Adrenal gland (tissue), 9 donors: ENCODE measurements at regions not wholly inside any gene's neighbourhood (a gene's known extent, or its start where the extent isn't known, plus 50 kb on each side); places are given as distances from the start of the nearest gene placed in this dataset.

Experiments used
- DNase-seq, 7 donors: peaks; one replicate each; pipeline ENCODE4 v3.0.0-alpha.2; 2019 to 2020
- H3K27ac ChIP-seq, 5 donors: fragments of 200-600 bp; sonication (generic) in 4 of 5; 1 replicate in 3 of 5; 2 replicates in 2 of 5; pipeline versions ENCODE4 v1.5.1 to v1.8.0; 2016 to 2020; ENCODE audit warnings: mild to moderate bottlenecking in 1 of 5
- H3K27me3 ChIP-seq: fragments of 200-600 bp; 2 replicates; pipeline ENCODE4 v1.8.0; 2021
- H3K36me3 ChIP-seq, 2 donors: fragments of 200-600 bp; replicated peaks in 1 of 2; 1 replicate in 1 of 2; 2 replicates in 1 of 2; pipeline versions ENCODE4 v1.5.1 to v1.8.0; 2018 to 2022
- H3K4me1 ChIP-seq, 2 donors: fragments of 200-600 bp; replicated peaks in 1 of 2; 1 replicate in 1 of 2; 2 replicates in 1 of 2; pipeline versions ENCODE4 v1.5.1 to v1.8.0; 2018 to 2021
- H3K4me3 ChIP-seq, 4 donors: fragments of 200-600 bp; sonication (generic) in 3 of 4; one replicate each; pipeline ENCODE4 v1.5.1; 2016 to 2018
- H3K9me3 ChIP-seq, 3 donors: fragments of 200-600 bp; sonication (generic) in 1 of 3; replicated peaks in 1 of 3; 1 replicate in 2 of 3; 2 replicates in 1 of 3; pipeline versions ENCODE4 v1.5.1 to v1.8.0; 2016 to 2021
- POLR2A ChIP-seq, 2 donors: fragments of 450-650 bp; IDR thresholded peaks; one replicate each; pipeline ENCODE4 v1.6.1; 2017; ENCODE audit warnings: antibody characterized with exemption in 2 of 2, mild to moderate bottlenecking in 2 of 2, moderate library complexity in 1 of 2
- WGBS, 4 donors: extraction: QIAGEN DNeasy Blood & Tissue Kit in 2 of 4; methylation state at CpG; one replicate each; pipeline versions ENCODE4 v1.1.5 to v1.1.7; 2013 to 2017; 5-methylcytosine and 5-hydroxymethylcytosine counted together
- intact Hi-C, 2 donors: fragments of 100-400 bp; cut with DNase I; formaldehyde crosslinking; loops; one replicate each; pipeline versions ENCODE4 v1.14.1 to v1.15.0; 2022 to 2023
- TF ChIP-seq, protein P1 (sequence below), 6 experiments: fragments of 450-650 bp in 4 of 6; fragments of 200-600 bp in 2 of 6; sonication (generic) in 1 of 6; IDR thresholded peaks; 1 replicate in 5 of 6; 2 replicates in 1 of 6; pipeline versions ENCODE4 v1.5.1 to v1.8.0; 2016 to 2021; ENCODE audit warnings: antibody characterized with exemption in 6 of 6, mild to moderate bottlenecking in 2 of 6, moderate library complexity in 1 of 6
- donor health status: healthy with polysubstance abuse.
- donor health status: Bipolar disorder and iron deficiency.
- donor health status: DM: yes; HTN: yes; CAD: no.
- donor health status: DM: no; HTN: no; CAD: no.
- donor health status: DM: no; HTN: no; CAD: no.

GRCh38 chr9:7297521-7297920, 502.1 kb downstream of the DMAC1 start:
- 71 to 79% (median 76%) methylated on average over 1 of the region's 1 CpG for WGBS, 4 donors
- no peaks in the 10 kb centered on the region for H3K9me3 ChIP-seq
- H3K36me3 ChIP-seq: no peaks in the 10 kb centered on the region
- H3K27me3 ChIP-seq: no peaks in the 10 kb centered on the region
- H3K4me1 ChIP-seq: no peaks in the 10 kb centered on the region
- intact Hi-C loops: no loop called here
- DNase-seq: no peak
- H3K27ac ChIP-seq: no peak overlapping the region
- no peak overlapping the region for H3K4me3 ChIP-seq
- TF ChIP-seq, protein P1, sequence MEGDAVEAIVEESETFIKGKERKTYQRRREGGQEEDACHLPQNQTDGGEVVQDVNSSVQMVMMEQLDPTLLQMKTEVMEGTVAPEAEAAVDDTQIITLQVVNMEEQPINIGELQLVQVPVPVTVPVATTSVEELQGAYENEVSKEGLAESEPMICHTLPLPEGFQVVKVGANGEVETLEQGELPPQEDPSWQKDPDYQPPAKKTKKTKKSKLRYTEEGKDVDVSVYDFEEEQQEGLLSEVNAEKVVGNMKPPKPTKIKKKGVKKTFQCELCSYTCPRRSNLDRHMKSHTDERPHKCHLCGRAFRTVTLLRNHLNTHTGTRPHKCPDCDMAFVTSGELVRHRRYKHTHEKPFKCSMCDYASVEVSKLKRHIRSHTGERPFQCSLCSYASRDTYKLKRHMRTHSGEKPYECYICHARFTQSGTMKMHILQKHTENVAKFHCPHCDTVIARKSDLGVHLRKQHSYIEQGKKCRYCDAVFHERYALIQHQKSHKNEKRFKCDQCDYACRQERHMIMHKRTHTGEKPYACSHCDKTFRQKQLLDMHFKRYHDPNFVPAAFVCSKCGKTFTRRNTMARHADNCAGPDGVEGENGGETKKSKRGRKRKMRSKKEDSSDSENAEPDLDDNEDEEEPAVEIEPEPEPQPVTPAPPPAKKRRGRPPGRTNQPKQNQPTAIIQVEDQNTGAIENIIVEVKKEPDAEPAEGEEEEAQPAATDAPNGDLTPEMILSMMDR (IDR thresholded peaks at IDR 0.05): no peak
- TF ChIP-seq POLR2A (IDR thresholded peaks at IDR 0.05): no peak

GRCh38 chr9:7293091-7293490, 506.5 kb downstream of the DMAC1 start:
- Histone ChIP-seq H3K9me3 (no peaks in the 10 kb centered on the region), H3K4me1 (no peaks in the 10 kb centered on the region), H3K27ac (no peak overlapping the region), H3K36me3 (no peaks in the 10 kb centered on the region), H3K4me3 (no peak overlapping the region), H3K27me3 (no peaks in the 10 kb centered on the region)
- intact Hi-C loops: no loop called here
- DNase-seq: no peak
- 80 to 100% (median 92%) methylated on average over 1 of the region's 1 CpG for WGBS, 4 donors
- TF ChIP-seq, protein P1 (IDR thresholded peaks at IDR 0.05): no peak
- no peak for TF ChIP-seq POLR2A (IDR thresholded peaks at IDR 0.05)

- Histone ChIP-seq H3K4me3 (no peak overlapping the region), H3K27ac (no peak overlapping the region), H3K4me1 (no peaks in the 10 kb centered on the region), H3K36me3 (no peaks in the 10 kb centered on the region), H3K9me3 (no peaks in the 10 kb centered on the region), H3K27me3 (peaks cover 3% of the 10 kb centered on the region)
- WGBS, 4 donors: 82 to 96% (median 90%) methylated on average over 1 of the region's 1 CpG
- no peak for DNase-seq
- intact Hi-C loops: no loop called here
- TF ChIP-seq, protein P1 (IDR thresholded peaks at IDR 0.05): no peak
- no peak for TF ChIP-seq POLR2A (IDR thresholded peaks at IDR 0.05)
Measured at GRCh38 chr9:7289773-7290172, 509.8 kb downstream of the DMAC1 start.

DNA sequence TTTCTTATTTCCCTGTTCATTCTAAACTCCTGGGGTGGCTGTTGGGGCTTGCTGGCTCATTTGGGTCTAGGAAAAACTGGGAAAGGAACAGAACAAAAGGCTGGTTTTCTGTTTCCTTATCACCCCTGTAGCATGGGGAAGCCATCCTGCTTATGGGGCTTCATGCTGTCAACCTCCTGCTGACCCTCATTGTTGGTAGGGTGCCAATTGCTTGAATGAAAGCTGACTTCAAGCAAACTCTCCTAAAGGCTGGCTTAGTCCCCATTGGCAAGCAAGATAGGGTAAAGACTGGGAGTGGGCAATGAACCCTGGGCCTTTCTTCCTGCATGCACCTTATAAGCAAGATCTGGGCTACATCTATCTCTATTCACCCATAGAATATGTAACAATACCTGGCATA, 511.6 kb downstream of the DMAC1 start:
- no peak overlapping the region for H3K27ac ChIP-seq
- DNase-seq: no peak
- intact Hi-C loops: no loop called here
- TF ChIP-seq, protein P1 (IDR thresholded peaks at IDR 0.05): no peak
- no peak for TF ChIP-seq POLR2A (IDR thresholded peaks at IDR 0.05)
- no peaks in the 10 kb centered on the region for H3K4me1 ChIP-seq
- H3K9me3 ChIP-seq: no peaks in the 10 kb centered on the region
- H3K36me3 ChIP-seq: no peaks in the 10 kb centered on the region
- H3K27me3 ChIP-seq: peaks cover 7% of the 10 kb centered on the region
- no peak overlapping the region for H3K4me3 ChIP-seq
